ENCODE measurements at regions not wholly inside any gene's neighbourhood (a gene's known extent, or its start where the extent isn't known, plus 50 kb on each side); places are given as distances from the start of the nearest gene placed in this dataset.

GRCh38 chr1:170789063-170789462, 125.1 kb downstream of the PRRX1 start:
- intact Hi-C loops (cut with DNase I): no loop called here
- Histone ChIP-seq H3K27me3 (ENCODE audit: control insufficient read depth, insufficient read depth, low read length) (no peaks in the 10 kb centered on the region), H3K27ac (ENCODE audit: low read depth in 2 of 2, low read length in 2 of 2) (no peak overlapping the region), H3K4me1 (ENCODE audit: control insufficient read depth in 2 of 3, insufficient read depth in 2 of 3, low read depth in 1 of 3, low read length in 3 of 3) (no peaks in the 10 kb centered on the region), H3K9ac (ENCODE audit: low read length in 3 of 3) (no peak overlapping the region), H3K9me3 (ENCODE audit: control insufficient read depth in 2 of 3, insufficient read depth in 1 of 3, low read length in 3 of 3) (peaks cover 0 to 1% (median 0%) of the 10 kb centered on the region in 3 donors), H3K36me3 (ENCODE audit: control insufficient read depth in 2 of 3, insufficient read depth in 3 of 3, low read length in 3 of 3) (no peaks in the 10 kb centered on the region), H3K4me3 (ENCODE audit: low read length in 3 of 3) (no peak overlapping the region)
- DNase-seq (no peak), FAIRE-seq (no peak)
- no peak for TF ChIP-seq CTCF (IDR thresholded peaks at IDR 0.05; ENCODE audit: borderline replicate concordance, extremely low read depth, insufficient read depth)

GRCh38 chr1:170790175-170790574, 126.2 kb downstream of the PRRX1 start:
- peaks cover 0 to 1% (median 0%) of the 10 kb centered on the region in 3 donors for H3K9me3 ChIP-seq (ENCODE audit: control insufficient read depth in 2 of 3, insufficient read depth in 1 of 3, low read length in 3 of 3)
- H3K27ac ChIP-seq (ENCODE audit: low read depth in 2 of 2, low read length in 2 of 2): no peak overlapping the region
- H3K4me1 ChIP-seq (ENCODE audit: control insufficient read depth in 2 of 3, insufficient read depth in 2 of 3, low read depth in 1 of 3, low read length in 3 of 3): no peaks in the 10 kb centered on the region
- H3K27me3 ChIP-seq (ENCODE audit: control insufficient read depth, insufficient read depth, low read length): no peaks in the 10 kb centered on the region
- no peak for TF ChIP-seq CTCF (IDR thresholded peaks at IDR 0.05; ENCODE audit: borderline replicate concordance, extremely low read depth, insufficient read depth)
- H3K9ac ChIP-seq (ENCODE audit: low read length in 3 of 3): no peak overlapping the region
- DNase-seq: peak in 2 of 5 donors; percentile 9 to 13
- intact Hi-C loops (cut with DNase I): no loop called here
- H3K36me3 ChIP-seq (ENCODE audit: control insufficient read depth in 2 of 3, insufficient read depth in 3 of 3, low read length in 3 of 3): no peaks in the 10 kb centered on the region
- H3K4me3 ChIP-seq (ENCODE audit: low read length in 3 of 3): no peak overlapping the region
- FAIRE-seq: no peak

GRCh38 chr1:170790651-170791071, 126.7 kb downstream of the PRRX1 start:
- no peaks in the 10 kb centered on the region for H3K27me3 ChIP-seq (ENCODE audit: control insufficient read depth, insufficient read depth, low read length)
- H3K36me3 ChIP-seq (ENCODE audit: control insufficient read depth in 2 of 3, insufficient read depth in 3 of 3, low read length in 3 of 3): no peaks in the 10 kb centered on the region
- DNase-seq (peak in 1 of 5 donors; percentile 16), FAIRE-seq (no peak)
- no peak overlapping the region for H3K27ac ChIP-seq (ENCODE audit: low read depth in 2 of 2, low read length in 2 of 2)
- no peaks in the 10 kb centered on the region for H3K4me1 ChIP-seq (ENCODE audit: control insufficient read depth in 2 of 3, insufficient read depth in 2 of 3, low read depth in 1 of 3, low read length in 3 of 3)
- no peak for TF ChIP-seq CTCF (IDR thresholded peaks at IDR 0.05; ENCODE audit: borderline replicate concordance, extremely low read depth, insufficient read depth)
- no peak overlapping the region for H3K9ac ChIP-seq (ENCODE audit: low read length in 3 of 3)
- H3K9me3 ChIP-seq (ENCODE audit: control insufficient read depth in 2 of 3, insufficient read depth in 1 of 3, low read length in 3 of 3): peaks cover 0 to 1% (median 0%) of the 10 kb centered on the region in 3 donors
- intact Hi-C loops (cut with DNase I): no loop called here
- no peak overlapping the region for H3K4me3 ChIP-seq (ENCODE audit: low read length in 3 of 3)

GRCh38 chr1:170791941-170792340, 128.0 kb downstream of the PRRX1 start:
- TF ChIP-seq CTCF (IDR thresholded peaks at IDR 0.05; ENCODE audit: borderline replicate concordance, extremely low read depth, insufficient read depth): no peak
- FAIRE-seq (no peak), DNase-seq (no peak)
- Histone ChIP-seq H3K9ac (ENCODE audit: low read length in 3 of 3) (no peak overlapping the region), H3K27me3 (ENCODE audit: control insufficient read depth, insufficient read depth, low read length) (no peaks in the 10 kb centered on the region), H3K27ac (ENCODE audit: low read depth in 2 of 2, low read length in 2 of 2) (no peak overlapping the region), H3K4me1 (ENCODE audit: control insufficient read depth in 2 of 3, insufficient read depth in 2 of 3, low read depth in 1 of 3, low read length in 3 of 3) (no peaks in the 10 kb centered on the region), H3K9me3 (ENCODE audit: control insufficient read depth in 2 of 3, insufficient read depth in 1 of 3, low read length in 3 of 3) (peaks cover 0 to 1% (median 0%) of the 10 kb centered on the region in 3 donors), H3K36me3 (ENCODE audit: control insufficient read depth in 2 of 3, insufficient read depth in 3 of 3, low read length in 3 of 3) (no peaks in the 10 kb centered on the region), H3K4me3 (ENCODE audit: low read length in 3 of 3) (no peak overlapping the region)
- intact Hi-C loops (cut with DNase I): no loop called here

All from kidney (tissue), 13 donors.